Mucosa of rectum (tissue), 2 donors: ENCODE measurements at regions not wholly inside any gene's neighbourhood (a gene's known extent, or its start where the extent isn't known, plus 50 kb on each side); places are given as distances from the start of the nearest gene placed in this dataset.
"Not testable (repeated sequence)": the region's sequence is repeated elsewhere in the genome, so short reads cannot be mapped to it uniquely, and the experiment has no call there.

Source experiments
- H3K27ac ChIP-seq, 2 donors: one replicate each; pipeline ENCODE4 v1.7.0; 2013; ENCODE audit warnings: inconsistent platforms in 2 of 2, low read depth in 2 of 2, low read length in 2 of 2
- H3K27me3 ChIP-seq, 2 donors: one replicate each; pipeline ENCODE4 v1.7.0; 2013; ENCODE audit warnings: low read length in 2 of 2; ENCODE audit not compliant: control insufficient read depth in 2 of 2, insufficient read depth in 2 of 2
- H3K36me3 ChIP-seq, 2 donors: one replicate each; pipeline ENCODE4 v1.7.0; 2013; ENCODE audit warnings: low read length in 2 of 2; ENCODE audit not compliant: control insufficient read depth in 2 of 2, insufficient read depth in 2 of 2
- H3K4me1 ChIP-seq, 2 donors: one replicate each; pipeline ENCODE4 v1.7.0; 2013; ENCODE audit warnings: low read length in 2 of 2, mild to moderate bottlenecking in 1 of 2; ENCODE audit not compliant: control insufficient read depth in 2 of 2, insufficient read depth in 2 of 2
- H3K4me3 ChIP-seq, 2 donors: one replicate each; pipeline ENCODE4 v1.7.0; 2013; ENCODE audit warnings: low read length in 2 of 2
- H3K9ac ChIP-seq, 2 donors: one replicate each; pipeline ENCODE4 v1.7.0; 2013; ENCODE audit warnings: low read length in 2 of 2, low read depth in 1 of 2, mild to moderate bottlenecking in 1 of 2
- H3K9me3 ChIP-seq, 2 donors: one replicate each; pipeline ENCODE4 v1.7.0; 2013; ENCODE audit warnings: low read length in 2 of 2; ENCODE audit not compliant: control insufficient read depth in 2 of 2
- donor health status: healthy.
- donor health status: Normal muscosa, but diverticular disease.

- Histone ChIP-seq H3K4me3 (no peak overlapping the region), H3K9ac (no peak overlapping the region), H3K9me3 (no peaks in the 10 kb centered on the region), H3K27me3 (no peaks in the 10 kb centered on the region), H3K36me3 (no peaks in the 10 kb centered on the region), H3K4me1 (peaks cover 0 to 2% of the 10 kb centered on the region in 2 donors), H3K27ac (no peak overlapping the region)
These were observed 81.8 kb upstream of the MAP3K1 start for GRCh38 chr5:56733580-56733979.

GRCh38 chr5:56732121-56732520, 83.2 kb upstream of the MAP3K1 start:
- Histone ChIP-seq H3K27me3 (no peaks in the 10 kb centered on the region), H3K27ac (no peak overlapping the region), H3K9me3 (no peaks in the 10 kb centered on the region), H3K9ac (no peak overlapping the region), H3K4me3 (no peak overlapping the region), H3K4me1 (peaks cover 0 to 2% of the 10 kb centered on the region in 2 donors), H3K36me3 (no peaks in the 10 kb centered on the region)

DNA sequence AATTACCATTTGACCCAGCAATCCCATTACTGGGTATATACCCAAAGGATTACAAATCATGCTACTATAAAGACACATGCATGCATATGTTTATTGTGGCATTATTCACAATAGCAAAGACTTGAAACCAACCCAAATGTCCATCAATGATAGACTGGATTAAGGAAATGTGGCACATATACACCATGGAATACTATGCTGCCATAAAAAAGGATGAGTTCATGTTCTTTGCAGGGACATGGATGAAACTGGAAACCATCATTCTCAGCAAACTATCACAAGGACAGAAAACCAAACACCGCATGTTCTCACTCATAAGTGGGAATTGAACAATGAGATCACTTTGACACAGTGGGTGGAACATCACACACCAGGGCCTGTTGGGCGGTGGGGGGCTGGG, 83.9 kb upstream of the MAP3K1 start:
- H3K27me3 ChIP-seq, H3K27ac ChIP-seq, H3K9ac ChIP-seq, H3K4me1 ChIP-seq, H3K9me3 ChIP-seq, H3K4me3 ChIP-seq, H3K36me3 ChIP-seq: not testable (repeated sequence)

- no peak overlapping the region for H3K27ac ChIP-seq
- H3K9ac ChIP-seq: no peak overlapping the region
- peaks cover 0 to 2% of the 10 kb centered on the region in 2 donors for H3K4me1 ChIP-seq
- no peaks in the 10 kb centered on the region for H3K27me3 ChIP-seq
- H3K36me3 ChIP-seq: no peaks in the 10 kb centered on the region
- no peaks in the 10 kb centered on the region for H3K9me3 ChIP-seq
- no peak overlapping the region for H3K4me3 ChIP-seq
These were observed 85.9 kb upstream of the MAP3K1 start for GRCh38 chr5:56729488-56729887.

- H3K9me3 ChIP-seq: no peaks in the 10 kb centered on the region
- H3K27me3 ChIP-seq: no peaks in the 10 kb centered on the region
- no peak overlapping the region for H3K4me3 ChIP-seq
- no peak overlapping the region for H3K9ac ChIP-seq
- no peaks in the 10 kb centered on the region for H3K4me1 ChIP-seq
- no peak overlapping the region for H3K27ac ChIP-seq
- no peaks in the 10 kb centered on the region for H3K36me3 ChIP-seq
These were observed 89.5 kb upstream of the MAP3K1 start for GRCh38 chr5:56725711-56726411.

DNA sequence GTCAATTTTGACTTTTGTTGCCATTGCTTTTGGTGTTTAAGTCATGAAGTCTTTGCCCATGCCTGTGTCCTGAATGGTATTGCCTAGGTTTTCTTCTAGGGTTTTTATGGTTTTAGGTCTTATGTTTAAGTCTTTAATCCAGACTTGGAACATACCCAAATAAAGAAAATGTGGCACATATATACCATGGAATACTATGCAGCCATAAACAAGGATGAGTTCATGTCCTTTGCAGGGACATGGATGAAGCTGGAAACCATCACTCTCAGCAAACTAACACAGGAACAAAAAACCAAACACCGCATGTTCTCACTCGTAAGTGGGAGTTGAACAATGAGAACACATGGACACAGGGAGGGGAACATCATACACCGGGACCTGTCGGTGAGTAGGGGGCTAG, 90.5 kb upstream of the MAP3K1 start:
- not testable (repeated sequence) for H3K27me3 ChIP-seq, H3K36me3 ChIP-seq, H3K27ac ChIP-seq, H3K9ac ChIP-seq, H3K4me1 ChIP-seq, H3K9me3 ChIP-seq, H3K4me3 ChIP-seq

DNA sequence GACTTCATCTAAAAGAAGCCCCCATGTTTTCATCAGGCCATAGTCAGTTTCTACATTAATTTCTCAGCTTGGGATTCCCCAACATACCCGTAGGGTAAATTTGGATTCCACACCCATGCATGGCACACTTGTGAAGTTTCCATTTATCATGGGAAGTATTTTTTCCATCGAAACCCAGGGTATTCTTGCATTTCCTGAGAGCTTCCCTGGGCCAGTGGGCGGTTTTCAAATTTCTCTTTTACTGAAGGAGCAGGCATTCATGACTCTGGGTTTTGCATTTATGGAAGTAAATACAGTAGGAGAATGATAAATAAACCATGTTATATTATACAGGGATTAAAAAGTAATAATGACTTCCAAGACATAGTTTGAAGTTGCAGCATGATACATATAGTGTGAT, 93.0 kb upstream of the MAP3K1 start:
- no peak overlapping the region for H3K9ac ChIP-seq
- no peak overlapping the region for H3K4me3 ChIP-seq
- no peaks in the 10 kb centered on the region for H3K36me3 ChIP-seq
- no peaks in the 10 kb centered on the region for H3K27me3 ChIP-seq
- no peaks in the 10 kb centered on the region for H3K9me3 ChIP-seq
- no peak overlapping the region for H3K27ac ChIP-seq
- no peaks in the 10 kb centered on the region for H3K4me1 ChIP-seq

DNA sequence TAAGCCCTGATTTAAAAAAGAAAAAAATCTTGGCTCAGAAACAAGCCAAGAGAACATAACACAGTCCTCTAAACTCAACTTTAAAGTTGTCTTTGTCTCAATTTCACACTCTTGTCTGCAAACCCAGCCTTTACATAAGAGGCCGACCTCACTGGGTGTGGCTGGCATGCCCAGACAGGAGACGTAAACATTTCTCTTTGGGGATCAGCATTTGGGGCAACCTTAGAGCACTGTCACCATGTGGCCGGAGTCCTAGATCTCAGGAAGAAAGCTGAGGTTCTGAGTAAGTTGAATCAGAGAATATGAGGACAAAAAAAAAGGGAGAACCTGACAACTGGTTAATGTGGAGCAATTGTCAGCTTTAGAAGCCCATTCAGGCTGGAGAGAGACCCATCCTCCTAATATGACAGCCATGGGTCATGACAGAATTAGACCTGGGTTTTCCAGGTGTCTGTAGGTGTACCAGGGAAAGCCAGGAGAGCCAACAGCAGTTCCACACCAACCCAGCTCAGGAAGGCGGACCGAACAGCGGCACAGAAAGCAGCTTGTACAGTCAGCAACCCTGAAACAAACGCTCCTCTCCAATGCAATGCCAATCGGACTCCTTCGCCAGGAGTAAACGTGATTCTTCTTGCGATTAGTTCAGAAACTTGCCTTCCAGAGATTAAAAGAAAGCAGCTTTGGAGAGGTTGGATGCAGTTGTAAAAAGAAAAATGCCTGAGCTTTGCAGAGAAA, 97.9 kb upstream of the MAP3K1 start:
- H3K9ac ChIP-seq: no peak overlapping the region
- no peak overlapping the region for H3K4me3 ChIP-seq
- H3K9me3 ChIP-seq: no peaks in the 10 kb centered on the region
- no peaks in the 10 kb centered on the region for H3K36me3 ChIP-seq
- H3K27ac ChIP-seq: no peak overlapping the region
- no peaks in the 10 kb centered on the region for H3K4me1 ChIP-seq
- no peaks in the 10 kb centered on the region for H3K27me3 ChIP-seq

DNA sequence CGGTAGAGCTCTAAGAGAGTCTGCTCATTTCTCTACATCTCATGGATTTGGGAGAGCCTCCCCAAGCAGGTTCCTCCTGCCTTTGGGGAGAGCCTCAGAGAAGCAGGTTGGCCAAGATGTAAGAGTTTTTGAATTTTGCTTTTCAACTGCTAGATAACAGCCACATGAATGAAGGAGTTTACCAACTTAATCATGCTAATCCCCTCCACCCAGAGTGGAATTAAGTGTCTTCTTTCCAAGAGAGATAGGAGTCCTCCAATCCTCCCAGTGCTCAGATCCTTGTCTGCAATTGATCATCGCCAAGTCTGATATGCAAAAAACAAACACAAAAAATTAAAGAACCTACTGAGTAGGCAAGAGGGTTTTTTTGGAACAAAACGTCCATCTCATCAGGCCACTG, 99.4 kb upstream of the MAP3K1 start:
- Histone ChIP-seq H3K9ac (no peak overlapping the region), H3K4me1 (no peaks in the 10 kb centered on the region), H3K27me3 (no peaks in the 10 kb centered on the region), H3K9me3 (no peaks in the 10 kb centered on the region), H3K36me3 (no peaks in the 10 kb centered on the region), H3K27ac (no peak overlapping the region), H3K4me3 (no peak overlapping the region)

DNA sequence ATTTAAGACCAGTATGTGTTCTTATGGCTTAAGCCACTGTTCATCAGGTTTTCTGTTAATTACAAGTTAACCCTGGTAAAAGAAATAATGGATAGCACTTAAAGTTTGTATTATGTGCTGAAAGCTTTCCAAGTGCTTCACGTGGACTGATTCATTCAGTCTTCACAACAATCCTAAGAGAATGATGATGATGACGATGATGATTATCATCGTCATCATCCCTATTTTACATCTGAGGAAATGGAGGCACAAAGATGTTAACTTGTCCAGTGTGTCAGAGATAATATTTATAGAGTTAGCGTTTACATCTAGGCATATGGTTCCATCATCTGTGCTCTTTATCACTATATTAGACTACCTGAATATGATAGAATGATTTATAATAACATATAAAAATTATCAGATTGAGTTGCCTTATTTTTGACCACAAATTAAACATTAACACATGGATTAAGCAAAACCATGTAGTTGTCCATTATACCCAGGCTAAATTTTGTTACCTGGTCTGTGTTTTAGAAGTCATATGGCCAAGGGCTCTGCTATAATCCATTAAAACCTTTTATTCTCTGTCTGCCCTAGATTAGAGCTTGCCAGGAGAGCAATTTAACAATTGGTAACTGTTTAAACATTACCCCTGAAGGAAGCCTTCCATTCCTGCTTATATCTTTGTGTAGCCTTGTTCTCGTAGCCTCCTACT, 102.3 kb upstream of the MAP3K1 start:
- H3K27ac ChIP-seq: no peak overlapping the region
- H3K9me3 ChIP-seq: no peaks in the 10 kb centered on the region

More for the DNA sequence above, 102.3 kb upstream of the MAP3K1 start:
- Histone ChIP-seq H3K36me3 (no peaks in the 10 kb centered on the region), H3K4me1 (no peaks in the 10 kb centered on the region), H3K27me3 (no peaks in the 10 kb centered on the region), H3K9ac (no peak overlapping the region), H3K4me3 (no peak overlapping the region)
